Muscle of leg (tissue), 3 donors: ENCODE measurements at regions not wholly inside any gene's neighbourhood (a gene's known extent, or its start where the extent isn't known, plus 50 kb on each side); places are given as distances from the start of the nearest gene placed in this dataset.
A peak's percentile ranks its signal among the peaks of the same experiment; 100 is the strongest.
"Not testable (repeated sequence)": the region's sequence is repeated elsewhere in the genome, so short reads cannot be mapped to it uniquely, and the experiment has no call there.

ENCODE experiments used
- DNase-seq: peaks from one replicate; pipeline ENCODE4 v3.0.0; 2013
- H3K27ac ChIP-seq: one replicate; pipeline ENCODE4 v1.5.1; 2013; ENCODE audit warnings: mild to moderate bottlenecking, low read length, control low read depth
- H3K27me3 ChIP-seq: one replicate; pipeline ENCODE4 v1.6.1; 2013; ENCODE audit warnings: low read length; ENCODE audit not compliant: control insufficient read depth, insufficient read depth
- H3K36me3 ChIP-seq: one replicate; pipeline ENCODE4 v1.6.1; 2013; ENCODE audit warnings: low read length; ENCODE audit not compliant: control insufficient read depth, insufficient read depth
- H3K4me1 ChIP-seq: one replicate; pipeline ENCODE4 v1.6.1; 2013; ENCODE audit warnings: low read length; ENCODE audit not compliant: control insufficient read depth, insufficient read depth
- H3K4me3 ChIP-seq: one replicate; pipeline ENCODE4 v1.5.1; 2013; ENCODE audit warnings: low read length, control low read depth
- H3K9me3 ChIP-seq: replicated peaks from 2 replicates; pipeline ENCODE4 v1.6.1; 2013; ENCODE audit warnings: low read depth, low read length; ENCODE audit not compliant: control insufficient read depth
- WGBS: methylation state at CpG from one replicate; pipeline ENCODE4 v1.1.5; 2013; ENCODE audit warnings: missing lambda C conversion rate; ENCODE audit not compliant: insufficient coverage; 5-methylcytosine and 5-hydroxymethylcytosine counted together

DNA sequence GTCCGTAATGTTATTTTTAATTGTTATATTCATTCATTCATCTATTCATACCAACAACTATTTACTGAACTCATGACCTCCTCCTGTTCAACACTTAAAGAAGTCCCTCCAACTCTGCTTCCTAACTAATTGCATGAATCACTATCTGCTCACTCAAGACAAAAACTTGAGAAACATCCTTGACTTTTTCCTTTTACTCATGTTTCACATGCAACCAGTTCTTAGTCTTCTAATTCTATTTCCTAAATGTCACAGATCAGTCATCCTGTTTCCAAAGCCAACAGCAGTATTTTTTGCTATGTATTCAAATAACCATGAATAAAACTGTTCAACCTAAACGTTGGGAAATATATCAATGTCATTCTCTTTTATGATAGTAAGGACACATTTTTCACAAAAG lies 124.6 kb upstream of the GBE1 start:
- H3K27me3 ChIP-seq: no peaks in the 10 kb centered on the region
- DNase-seq: no peak
- 100% methylated on average over 1 of the region's 2 CpGs for WGBS

DNA sequence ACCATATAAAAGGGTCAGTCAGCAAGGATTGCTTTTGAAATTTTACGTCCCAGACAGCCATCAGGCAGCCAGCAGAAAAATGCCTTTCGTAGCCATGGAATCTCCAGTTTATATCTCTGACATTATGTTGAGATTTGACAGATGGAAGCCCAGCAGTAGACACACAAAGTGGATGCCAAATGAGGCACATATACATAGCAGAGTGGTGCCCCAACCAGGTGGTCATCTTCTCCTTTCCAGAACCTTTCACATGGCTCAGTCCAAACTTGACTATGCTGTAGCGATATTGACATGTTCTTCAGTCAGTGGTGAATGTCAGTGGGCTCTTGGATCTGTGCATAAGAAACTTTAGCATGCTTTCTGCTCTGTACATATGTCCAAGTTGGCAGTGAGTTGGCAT lies 123.3 kb upstream of the GBE1 start:
- Histone ChIP-seq H3K4me1 (peaks cover 3% of the 10 kb centered on the region), H3K27me3 (no peaks in the 10 kb centered on the region), H3K9me3 (no peaks in the 10 kb centered on the region), H3K4me3 (no peak overlapping the region), H3K27ac (no peak overlapping the region), H3K36me3 (no peaks in the 10 kb centered on the region)
- WGBS: no CpG with 5 or more reads among the region's 3 CpGs
- DNase-seq: no peak

More for the DNA sequence above, 124.6 kb upstream of the GBE1 start:
- Histone ChIP-seq H3K36me3 (no peaks in the 10 kb centered on the region), H3K4me3 (no peak overlapping the region), H3K9me3 (no peaks in the 10 kb centered on the region), H3K27ac (no peak overlapping the region), H3K4me1 (peaks cover 3% of the 10 kb centered on the region)

DNA sequence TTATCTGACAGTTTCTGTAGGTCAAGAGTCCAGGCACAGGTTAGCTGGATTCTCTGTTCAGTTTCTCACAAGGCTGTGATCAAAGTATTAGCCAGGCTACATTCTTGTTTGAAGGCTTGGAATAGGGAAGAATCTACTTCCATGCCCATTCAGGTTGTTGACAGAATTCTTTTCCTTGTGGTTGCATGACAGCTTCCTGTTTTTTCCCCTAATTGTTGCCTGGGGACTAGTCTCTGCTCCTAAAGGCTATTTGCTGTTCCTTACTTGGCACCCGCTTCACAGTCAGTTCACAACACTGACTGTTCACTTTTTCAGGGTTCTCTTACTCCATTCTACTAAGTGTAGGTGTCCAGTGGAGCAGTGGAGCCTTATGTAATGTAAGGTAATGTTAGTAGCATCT lies 115.4 kb upstream of the GBE1 start:
- Histone ChIP-seq H3K4me3 (no peak overlapping the region), H3K27me3 (no peaks in the 10 kb centered on the region), H3K36me3 (no peaks in the 10 kb centered on the region), H3K4me1 (no peaks in the 10 kb centered on the region), H3K9me3 (peaks cover 3% of the 10 kb centered on the region), H3K27ac (no peak overlapping the region)
- no CpG with 5 or more reads among the region's 1 CpG for WGBS
- DNase-seq: peak; percentile 23

DNA sequence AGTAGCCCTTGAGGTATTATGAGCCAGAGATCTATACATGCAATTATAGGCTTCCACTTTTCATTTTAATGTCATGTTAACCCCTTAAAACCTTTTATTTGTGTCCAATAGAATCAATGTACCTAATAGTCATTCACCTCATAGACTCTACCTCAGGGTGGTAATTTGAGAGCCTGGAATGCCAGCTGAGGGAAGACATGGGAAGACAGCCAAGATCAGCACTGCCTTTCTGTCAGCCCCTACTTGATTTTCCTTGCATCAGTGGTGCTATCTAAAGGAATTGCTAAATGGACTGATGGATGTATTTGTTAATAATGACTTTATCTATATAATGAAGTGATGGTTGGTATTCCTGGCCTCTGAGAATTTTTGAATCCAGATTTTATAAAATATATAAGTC lies 113.3 kb upstream of the GBE1 start:
- H3K4me3 ChIP-seq: no peak overlapping the region
- H3K4me1 ChIP-seq: no peaks in the 10 kb centered on the region
- no peaks in the 10 kb centered on the region for H3K27me3 ChIP-seq
- no peak overlapping the region for H3K27ac ChIP-seq
- DNase-seq: no peak
- no peaks in the 10 kb centered on the region for H3K36me3 ChIP-seq
- peaks cover 3% of the 10 kb centered on the region for H3K9me3 ChIP-seq

DNA sequence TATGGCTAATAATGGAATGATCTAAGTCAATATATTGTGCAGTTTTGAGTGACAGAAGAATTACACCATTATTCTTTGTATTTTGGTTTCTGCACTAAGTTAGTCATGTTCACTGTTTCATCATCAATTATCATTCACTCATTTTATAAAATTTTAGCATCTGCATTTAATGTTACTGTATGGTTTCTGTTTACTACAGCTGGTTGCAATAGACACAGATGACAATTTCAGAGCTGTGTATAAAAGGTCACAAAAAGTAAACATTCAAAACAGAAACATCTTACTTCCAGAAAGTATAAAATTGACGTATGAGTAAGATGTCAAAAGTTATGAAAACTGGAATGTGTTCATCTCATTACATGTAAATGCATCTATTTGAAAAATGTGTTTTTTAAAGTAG lies 111.1 kb upstream of the GBE1 start:
- H3K27me3 ChIP-seq: no peaks in the 10 kb centered on the region
- no peaks in the 10 kb centered on the region for H3K9me3 ChIP-seq
- H3K4me3 ChIP-seq: no peak overlapping the region
- H3K36me3 ChIP-seq: no peaks in the 10 kb centered on the region
- WGBS: no CpG with 5 or more reads among the region's 1 CpG
- H3K4me1 ChIP-seq: no peaks in the 10 kb centered on the region
- peak; percentile 27 for DNase-seq
- H3K27ac ChIP-seq: no peak overlapping the region

DNA sequence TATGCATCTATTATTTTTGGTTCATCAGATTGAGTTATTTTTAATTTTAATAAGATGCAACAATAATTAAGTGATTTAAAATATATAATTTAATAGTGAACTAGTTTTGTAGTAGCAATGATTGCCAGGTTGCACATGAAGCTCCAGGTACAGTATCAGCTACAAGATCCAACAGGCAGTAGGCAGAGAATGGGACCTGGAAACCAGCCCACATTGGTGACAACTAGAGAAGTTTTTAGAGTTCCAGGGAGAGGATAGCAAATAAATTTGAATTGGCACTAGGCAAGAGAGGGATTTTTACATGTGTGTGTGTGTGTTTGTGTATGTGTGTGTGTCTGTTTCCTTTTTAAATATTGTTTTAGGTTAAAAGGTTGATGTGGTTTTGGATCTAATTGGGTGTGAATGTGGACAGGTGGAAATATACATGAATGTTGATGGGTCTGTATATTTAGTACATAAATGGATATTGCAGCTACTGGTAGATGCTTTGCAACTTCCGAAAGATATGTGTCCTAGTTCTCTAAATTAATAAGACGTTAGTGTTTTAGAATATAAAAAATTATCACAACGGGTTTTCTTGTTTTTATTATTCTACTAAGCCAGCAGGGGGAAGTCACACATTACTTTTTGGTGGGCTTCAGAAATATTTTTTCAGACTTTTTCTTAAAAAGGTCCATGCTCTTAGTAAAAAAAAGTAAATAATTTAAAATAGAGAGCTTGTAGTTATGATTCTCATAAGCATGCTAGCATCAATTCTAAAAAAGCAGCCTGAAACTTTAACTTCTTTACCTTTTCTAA lies 110.1 kb upstream of the GBE1 start:
- WGBS: no CpG with 5 or more reads among the region's 3 CpGs
- DNase-seq: peak; percentile 41
- Histone ChIP-seq H3K9me3 (no peaks in the 10 kb centered on the region), H3K27me3 (no peaks in the 10 kb centered on the region), H3K36me3 (no peaks in the 10 kb centered on the region), H3K4me3 (no peak overlapping the region), H3K27ac (no peak overlapping the region), H3K4me1 (no peaks in the 10 kb centered on the region)

DNA sequence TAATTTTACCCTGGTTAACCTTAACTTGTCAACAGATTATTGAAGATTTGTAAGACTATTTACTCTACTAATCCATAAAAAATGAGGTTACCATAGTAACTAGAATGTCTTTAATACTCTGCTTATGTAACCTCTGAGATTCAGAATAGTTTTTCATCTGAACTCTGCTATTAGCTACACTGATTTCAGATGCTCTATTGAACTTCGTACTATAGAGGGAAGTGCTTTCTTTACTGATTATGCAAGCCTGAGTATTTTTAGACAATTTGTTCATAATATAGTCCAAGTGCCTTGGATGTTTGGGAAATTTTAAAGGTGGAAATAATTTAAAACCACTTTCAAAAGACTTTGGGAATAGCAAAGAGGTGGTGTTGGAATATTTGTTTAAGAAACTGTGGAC lies 107.9 kb upstream of the GBE1 start:
- H3K4me1 ChIP-seq: no peaks in the 10 kb centered on the region
- no peak overlapping the region for H3K4me3 ChIP-seq
- no CpG with 5 or more reads among the region's 1 CpG for whole genome bisulfite sequencing
- DNase-seq: no peak
- no peaks in the 10 kb centered on the region for H3K9me3 ChIP-seq
- no peaks in the 10 kb centered on the region for H3K27me3 ChIP-seq
- H3K36me3 ChIP-seq: no peaks in the 10 kb centered on the region
- H3K27ac ChIP-seq: no peak overlapping the region

DNA sequence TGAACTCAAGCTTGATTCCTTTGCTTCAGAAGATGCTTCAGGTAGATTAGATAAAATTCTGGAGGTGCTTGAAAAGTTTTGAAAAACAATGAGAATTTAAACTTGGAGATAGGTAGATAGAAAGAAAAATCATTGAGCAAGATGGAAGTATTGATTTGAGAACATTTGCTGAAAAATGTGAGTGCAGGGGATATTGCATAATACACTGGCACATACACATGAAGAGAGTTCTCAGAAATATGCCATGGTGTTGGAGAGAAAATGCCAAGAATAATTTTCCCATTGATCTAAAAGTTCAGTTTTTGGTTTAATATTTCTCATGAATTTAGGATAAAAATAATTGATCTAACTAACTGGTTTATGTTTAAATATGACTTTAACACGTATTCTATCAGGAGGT lies 107.2 kb upstream of the GBE1 start:
- Histone ChIP-seq H3K4me3 (no peak overlapping the region), H3K27ac (no peak overlapping the region), H3K9me3 (no peaks in the 10 kb centered on the region), H3K36me3 (no peaks in the 10 kb centered on the region), H3K27me3 (no peaks in the 10 kb centered on the region), H3K4me1 (no peaks in the 10 kb centered on the region)
- DNase-seq: no peak
- WGBS: no CpG with 5 or more reads among the region's 1 CpG

DNA sequence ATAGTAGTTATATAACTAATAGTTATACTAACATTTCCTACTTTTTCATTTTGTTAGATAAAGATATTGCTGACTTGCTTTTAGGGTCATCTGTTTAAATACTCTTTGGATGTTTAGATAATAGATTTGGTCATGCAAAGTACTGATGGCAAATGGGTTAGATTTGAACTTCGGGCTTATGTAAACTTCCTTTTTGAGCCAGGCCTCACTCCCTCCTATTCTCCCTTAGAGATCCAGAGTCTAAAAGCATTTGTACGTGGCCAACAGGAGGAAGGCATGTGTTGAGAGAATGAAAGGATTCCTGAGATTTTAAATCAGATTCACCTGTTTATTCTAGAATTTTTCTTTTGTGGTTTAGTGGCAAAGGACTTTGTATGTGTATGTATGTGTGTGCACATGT lies 106.4 kb upstream of the GBE1 start:
- Histone ChIP-seq H3K36me3 (no peaks in the 10 kb centered on the region), H3K4me1 (no peaks in the 10 kb centered on the region), H3K27ac (no peak overlapping the region), H3K27me3 (no peaks in the 10 kb centered on the region), H3K9me3 (no peaks in the 10 kb centered on the region), H3K4me3 (no peak overlapping the region)
- no CpG with 5 or more reads among the region's 2 CpGs for WGBS
- DNase-seq: no peak

DNA sequence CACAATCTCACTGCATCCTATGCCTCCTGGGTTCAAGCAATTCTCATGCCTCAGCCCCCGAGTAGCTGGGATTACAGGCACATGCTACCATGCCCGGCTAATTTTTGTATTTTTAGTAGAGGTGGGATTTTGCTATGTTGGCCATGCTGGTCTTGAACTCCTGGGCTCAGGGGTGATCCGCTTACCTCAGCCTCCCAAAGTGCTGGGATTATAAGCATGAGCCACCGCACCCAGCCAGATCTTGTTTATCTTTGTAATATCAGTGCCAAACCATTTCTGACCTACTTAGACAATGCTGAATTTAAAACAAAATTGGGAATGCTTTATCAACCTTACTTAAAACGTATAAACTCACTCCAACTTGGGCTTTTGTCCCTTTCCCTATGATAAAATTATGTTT lies 103.7 kb upstream of the GBE1 start:
- not testable (repeated sequence) for H3K36me3 ChIP-seq, H3K27ac ChIP-seq, H3K4me3 ChIP-seq, H3K27me3 ChIP-seq, DNase-seq, H3K4me1 ChIP-seq, H3K9me3 ChIP-seq
- 84% methylated on average over 3 of the region's 5 CpGs for WGBS

DNA sequence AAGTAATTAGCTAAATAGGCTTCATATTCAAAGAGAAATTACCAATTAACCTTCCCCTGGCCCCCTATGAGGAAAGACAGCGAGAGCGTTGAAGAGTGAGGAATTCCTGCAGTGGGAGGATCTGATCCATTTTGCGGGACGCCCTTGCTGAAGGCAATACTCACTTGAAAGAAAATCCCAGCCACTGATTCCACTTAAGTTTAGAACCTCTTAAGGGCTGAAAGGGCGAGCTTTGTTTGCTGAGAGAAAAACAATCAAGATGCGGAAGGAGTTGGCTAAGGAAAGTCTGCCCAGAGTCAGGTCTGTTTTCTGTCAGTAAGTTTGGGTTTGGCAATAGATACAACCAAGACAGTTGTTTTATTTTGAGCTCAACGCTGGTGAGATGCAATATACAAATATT lies 102.8 kb upstream of the GBE1 start:
- Histone ChIP-seq H3K4me3 (no peak overlapping the region), H3K27me3 (no peaks in the 10 kb centered on the region), H3K4me1 (no peaks in the 10 kb centered on the region), H3K27ac (no peak overlapping the region), H3K36me3 (no peaks in the 10 kb centered on the region), H3K9me3 (no peaks in the 10 kb centered on the region)
- DNase-seq: no peak
- WGBS: no CpG with 5 or more reads among the region's 7 CpGs
